NOMO-1 (cell line): ENCODE measurements at regions not wholly inside any gene's neighbourhood (a gene's known extent, or its start where the extent isn't known, plus 50 kb on each side); places are given as distances from the start of the nearest gene placed in this dataset.
"Not testable (repeated sequence)": the region's sequence is repeated elsewhere in the genome, so short reads cannot be mapped to it uniquely, and the experiment has no call there.

Experiments
- DNase-seq, 2 experiments: peaks; one replicate each; lab custom pipeline; 2025; ENCODE audit not compliant: unreplicated experiment in 2 of 2; lab: John Stamatoyannopoulos, UW

DNA sequence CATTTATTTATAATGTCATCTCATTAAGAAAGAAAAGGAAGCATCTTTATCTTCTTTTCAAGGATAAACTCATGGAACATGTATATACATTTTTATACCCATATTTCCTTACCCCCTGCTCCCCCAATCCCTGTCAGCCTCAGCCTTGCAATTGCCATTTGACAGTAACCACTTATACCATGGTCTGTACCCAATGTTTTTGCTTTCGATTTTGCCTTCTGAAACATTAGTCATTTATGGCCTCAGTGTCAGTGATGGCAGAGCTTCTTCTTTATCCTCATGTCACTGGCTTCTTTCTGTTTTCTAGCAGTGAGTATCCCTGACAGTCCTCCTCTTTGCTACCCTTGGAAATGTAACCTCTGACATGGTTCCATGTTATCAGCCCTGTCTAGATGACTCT is 228.4 kb downstream of the SPRY1 start:
- DNase-seq = peak; percentile 0 to 25

DNA sequence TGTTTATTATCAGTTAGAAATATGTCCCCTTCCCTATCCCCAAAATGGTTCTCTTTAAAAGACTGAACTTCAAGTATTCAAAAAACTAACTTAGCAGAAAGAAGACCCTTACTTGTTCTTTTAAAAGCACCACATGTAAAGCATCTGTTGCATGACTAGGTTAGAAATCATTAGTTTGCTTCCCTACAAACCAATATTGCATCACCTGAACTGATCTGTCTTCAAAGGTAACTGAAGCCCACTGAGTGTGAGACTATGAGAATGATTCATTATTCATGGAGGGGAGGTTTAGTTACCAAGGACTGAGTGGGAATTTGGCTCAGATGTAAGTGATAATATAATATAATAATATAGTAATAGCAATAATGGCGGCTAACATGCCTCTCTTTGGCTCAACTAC is 231.7 kb downstream of the SPRY1 start:
- DNase-seq = no peak

DNA sequence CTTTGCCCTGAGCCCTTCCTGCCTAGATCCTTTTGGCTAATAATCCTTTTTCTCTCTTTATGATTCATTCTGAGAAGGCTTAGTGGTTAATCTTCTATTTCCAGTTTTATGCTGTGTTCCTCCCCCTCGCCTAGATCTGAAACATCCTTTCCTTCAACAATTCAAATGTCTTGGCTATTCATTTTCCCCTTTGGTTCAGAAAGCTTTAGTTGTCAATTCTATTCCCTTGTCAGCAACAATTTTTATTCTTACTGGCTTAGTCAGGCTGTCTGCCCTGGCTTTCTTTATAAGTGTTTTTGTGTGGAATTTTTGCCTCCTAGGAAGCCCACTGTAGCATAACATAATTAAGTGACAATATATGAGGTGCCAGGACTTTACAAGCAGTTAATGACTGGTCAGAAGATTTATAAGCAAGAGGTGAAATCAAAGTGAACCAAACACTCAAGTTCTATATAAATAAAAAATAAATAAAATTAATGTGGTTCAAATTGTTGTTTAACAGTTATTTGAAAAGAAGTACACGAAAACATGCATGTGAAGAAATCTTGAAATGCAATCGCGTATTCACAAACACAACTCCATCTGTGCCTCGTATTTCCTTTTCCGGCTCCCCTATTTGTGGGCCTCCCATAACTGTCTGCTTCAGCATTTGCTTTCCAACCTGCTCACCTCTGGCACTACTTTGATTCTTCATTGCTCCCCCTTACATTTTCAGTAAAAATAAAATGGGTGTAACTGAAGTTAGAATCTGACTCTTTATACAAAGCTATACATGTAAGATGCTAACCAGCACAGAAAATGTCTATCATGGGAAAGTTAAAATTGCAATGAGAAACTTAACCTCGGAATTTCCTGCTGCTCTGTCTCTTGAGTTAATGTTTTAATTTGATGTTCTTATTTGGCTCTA is 235.4 kb downstream of the SPRY1 start:
- no peak for DNase-seq

DNA sequence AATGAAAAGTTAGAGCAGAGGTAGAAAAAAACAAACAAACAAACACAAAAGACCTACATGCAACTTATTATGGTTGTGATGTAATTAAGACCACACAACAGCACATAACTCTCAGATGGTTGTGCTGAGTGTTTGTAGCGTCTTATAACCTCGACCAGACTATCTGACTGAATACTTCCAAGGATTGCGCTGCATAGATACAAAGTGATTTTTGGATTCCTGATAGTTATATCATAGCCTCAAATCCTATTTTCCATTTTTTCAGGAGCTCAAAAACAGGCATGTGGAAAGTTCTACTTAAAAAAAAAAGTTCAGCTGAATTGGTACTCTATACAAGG is 236.1 kb downstream of the SPRY1 start:
- DNase-seq = no peak

DNA sequence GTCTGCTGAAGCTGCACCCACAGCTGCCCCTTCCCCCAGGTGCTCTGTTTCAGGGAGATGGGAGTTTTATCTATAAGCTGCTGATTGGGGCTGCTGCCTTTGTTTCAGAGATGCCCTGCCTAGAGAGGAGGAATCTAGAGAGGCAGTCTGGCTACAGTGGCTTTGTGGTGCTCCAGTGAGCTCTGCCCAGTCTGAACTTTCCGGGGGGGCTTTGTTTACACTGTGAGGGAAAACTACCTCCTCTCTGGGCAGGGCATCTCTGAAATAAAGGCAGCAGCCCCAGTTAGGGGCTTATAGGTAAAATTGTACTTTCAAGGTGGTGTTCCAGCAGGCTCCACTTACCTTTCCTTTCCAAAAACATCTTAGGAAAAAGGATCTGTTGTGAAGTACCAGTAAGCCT is 242.2 kb downstream of the SPRY1 start:
- DNase-seq = no peak

DNA sequence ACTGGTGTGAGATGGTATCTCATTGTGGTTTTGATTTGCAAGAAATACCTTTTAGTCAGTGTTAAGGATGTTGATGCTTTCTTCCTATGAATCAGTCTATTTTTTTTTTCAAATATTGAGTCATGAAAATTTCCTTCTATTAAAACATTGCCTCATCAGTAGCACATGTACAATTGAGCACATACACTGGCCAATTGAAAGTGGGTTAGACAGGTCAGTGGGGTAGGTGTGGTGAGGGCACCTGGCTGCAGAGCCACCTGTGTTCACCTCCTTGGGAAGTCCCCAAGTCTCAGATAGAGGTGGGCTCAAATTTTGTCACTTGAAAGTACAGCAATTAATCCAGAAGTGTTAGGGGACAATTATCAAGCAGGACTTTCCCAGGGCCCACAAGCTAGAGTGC is 243.7 kb downstream of the SPRY1 start:
- DNase-seq = no peak

DNA sequence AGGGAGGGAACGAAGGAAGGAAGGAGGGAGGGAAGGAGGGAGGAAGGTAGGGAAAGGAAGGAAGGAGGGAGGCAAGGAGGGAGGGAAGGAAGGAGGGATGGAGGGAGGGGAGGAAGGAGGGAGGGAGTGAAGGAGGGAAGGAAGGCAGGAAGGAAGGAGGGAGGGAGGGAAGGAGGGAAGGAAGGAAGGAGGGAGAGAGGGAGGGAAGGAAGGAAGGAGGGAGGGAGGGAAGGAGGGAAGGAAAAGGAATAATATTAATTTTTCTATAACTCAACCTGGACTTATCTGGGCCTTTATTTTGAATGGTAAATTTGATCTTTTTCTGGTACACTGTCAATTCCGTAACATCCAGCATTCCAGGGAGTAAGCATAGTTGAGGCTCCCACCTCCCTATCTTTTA is 244.2 kb downstream of the SPRY1 start:
- no peak for DNase-seq

DNA sequence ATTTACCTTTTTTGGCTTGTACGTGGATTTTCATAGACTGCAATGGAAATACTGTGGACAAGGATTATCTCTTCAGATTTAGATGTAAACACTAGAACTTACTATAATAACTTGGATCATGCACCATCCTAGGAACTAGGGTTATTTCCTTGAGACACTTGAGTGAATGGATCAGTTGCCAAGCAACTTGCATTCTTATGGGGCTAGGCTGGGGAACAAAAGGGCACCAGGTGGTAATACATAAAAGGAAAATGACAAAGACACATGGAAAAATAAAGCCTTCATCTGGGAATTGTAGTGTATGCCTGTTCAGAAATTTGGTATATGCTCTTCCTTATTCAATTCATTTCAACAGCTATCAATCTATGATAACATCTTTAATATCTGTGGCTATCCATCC is 247.1 kb downstream of the SPRY1 start:
- DNase-seq = no peak

DNA sequence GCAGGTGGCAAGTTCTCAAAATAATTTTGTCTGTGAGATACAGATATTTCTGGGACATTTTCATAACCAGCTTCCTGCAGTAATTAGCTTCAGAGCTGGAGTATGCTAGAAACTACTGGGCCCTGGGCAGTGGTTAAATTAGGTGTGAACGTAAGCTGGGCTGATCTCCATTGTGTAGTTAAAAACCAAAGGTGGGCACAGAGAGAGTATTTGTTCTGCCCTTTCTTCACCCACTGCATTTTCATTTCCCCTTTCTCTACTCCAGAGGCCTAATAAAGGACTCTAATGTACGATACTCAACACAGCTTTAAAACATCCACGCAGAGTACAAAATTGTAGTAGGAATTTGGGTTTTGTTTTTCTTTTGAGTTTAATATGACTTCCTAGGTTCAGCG is 252.7 kb downstream of the SPRY1 start:
- DNase-seq = peak; percentile 29 to 58

DNA sequence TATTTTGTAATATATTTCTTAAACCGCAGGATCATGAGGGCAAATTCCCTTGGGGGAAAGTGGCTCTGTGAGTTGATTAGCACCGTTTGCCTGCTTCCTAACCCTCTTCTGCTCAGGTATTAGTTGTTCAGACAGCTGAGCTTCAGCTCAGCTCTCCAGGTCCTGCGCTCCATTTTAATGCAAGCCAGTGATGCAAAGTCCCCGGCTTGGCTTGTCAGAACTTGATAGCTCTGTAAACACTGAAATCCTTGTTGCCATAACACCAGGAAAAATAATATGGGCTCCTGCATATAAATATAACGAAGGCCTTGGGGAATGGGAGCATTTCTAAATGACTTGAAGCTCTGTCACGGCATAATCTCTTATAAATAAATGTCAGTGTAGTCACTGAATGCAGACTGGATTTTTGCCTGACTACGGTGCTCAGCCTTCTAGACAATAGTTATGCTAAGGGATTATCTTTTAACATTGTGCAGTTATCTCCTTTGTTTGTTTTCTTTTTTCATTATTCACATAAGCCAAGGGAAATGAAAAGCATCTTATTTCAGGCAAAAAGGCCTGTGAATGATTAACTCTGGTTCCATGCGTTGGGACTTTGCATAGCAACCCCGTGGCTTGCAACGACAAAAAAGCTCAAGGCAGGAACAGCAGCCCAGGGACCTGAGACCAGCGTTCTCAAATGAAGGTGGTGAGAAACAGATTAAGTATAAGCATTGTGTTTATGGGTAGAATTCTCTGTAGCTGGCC is 253.2 kb downstream of the SPRY1 start:
- DNase-seq = no peak

DNA sequence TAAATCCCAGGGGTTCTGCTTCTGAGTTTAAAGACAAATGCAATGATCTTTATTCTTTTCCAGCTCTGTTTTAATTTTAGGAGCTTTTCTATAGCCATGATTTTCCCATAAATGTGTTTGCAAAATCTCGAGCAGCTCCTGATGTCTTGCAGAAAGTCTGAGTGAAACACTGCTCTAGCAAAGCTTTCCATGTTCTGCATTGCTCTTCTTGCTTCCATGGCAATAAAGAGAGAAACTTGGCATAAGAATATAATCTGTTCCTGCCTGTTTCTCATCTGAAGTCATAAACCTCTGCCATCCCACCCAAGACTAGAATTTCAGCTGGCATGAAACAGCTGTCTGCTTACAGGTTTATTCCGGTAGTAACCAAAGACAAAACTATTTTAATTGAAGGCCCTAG is 254.5 kb downstream of the SPRY1 start:
- DNase-seq = no peak

DNA sequence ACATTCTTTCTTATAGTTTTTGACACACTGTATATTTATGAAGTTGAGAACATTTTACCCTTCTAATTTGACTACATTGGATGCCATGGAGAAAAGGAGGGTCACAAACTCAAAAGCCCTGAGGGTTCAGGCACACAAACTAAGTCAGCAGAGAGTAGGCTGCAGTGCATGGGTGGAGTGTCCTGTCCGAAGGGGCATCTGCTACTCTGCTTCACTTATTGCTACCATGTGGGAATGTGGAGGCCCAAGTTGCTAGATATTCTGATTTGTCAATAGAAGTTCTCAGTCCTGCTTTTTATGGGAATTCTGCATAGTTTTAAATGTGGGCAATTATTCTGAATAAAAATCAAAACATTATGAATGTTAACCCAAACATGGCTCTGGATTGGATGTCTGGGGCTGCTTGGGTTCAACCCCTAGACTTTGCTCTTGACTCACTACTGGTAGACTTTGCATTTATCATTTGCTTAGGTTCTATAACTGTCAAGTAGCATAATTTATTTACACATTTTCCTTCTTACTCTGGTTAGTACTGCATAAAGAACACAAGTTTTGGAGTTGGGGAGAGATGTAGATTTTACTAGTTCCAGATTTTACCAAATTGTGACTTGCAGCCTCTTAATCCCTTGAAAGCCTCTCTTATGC is 255.1 kb downstream of the SPRY1 start:
- no peak for DNase-seq

DNA sequence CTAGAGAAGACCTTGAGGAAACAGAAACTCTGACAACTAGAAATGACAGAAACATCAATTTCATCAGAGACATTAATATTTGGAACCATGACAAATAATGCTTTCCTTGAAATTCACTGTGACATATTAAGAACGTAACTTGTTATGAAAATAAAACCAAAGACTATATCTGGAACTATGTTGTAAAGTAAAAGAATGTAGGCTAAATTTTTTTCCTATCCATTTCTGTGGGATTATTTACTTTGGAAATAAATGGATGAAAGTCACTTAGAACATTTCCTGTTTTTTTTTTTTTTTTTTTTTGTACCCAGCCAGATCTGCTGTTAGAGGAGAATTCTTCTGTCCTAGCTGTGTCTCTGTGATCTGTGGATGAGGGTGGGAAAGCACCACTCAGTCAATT is 255.9 kb downstream of the SPRY1 start:
- no peak for DNase-seq

DNA sequence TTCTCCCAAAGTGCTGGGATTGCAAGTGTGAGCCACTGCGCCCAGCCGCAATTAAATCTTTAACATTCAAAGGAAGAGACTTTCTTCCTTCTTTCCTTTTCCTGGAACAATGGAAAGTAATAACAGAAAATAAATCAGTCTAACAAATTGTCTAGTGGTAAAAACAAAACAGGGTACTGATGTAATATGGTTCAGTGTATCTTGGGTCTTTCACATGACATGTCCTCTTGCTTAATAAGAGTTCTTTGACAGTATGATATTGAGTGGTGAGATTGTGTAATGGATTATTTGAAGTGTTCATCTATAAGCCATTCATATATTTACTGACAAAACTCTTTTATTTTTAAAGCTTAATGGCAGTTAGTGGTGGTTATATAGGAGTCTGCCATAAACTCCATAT is 256.6 kb downstream of the SPRY1 start:
- no peak for DNase-seq

DNA sequence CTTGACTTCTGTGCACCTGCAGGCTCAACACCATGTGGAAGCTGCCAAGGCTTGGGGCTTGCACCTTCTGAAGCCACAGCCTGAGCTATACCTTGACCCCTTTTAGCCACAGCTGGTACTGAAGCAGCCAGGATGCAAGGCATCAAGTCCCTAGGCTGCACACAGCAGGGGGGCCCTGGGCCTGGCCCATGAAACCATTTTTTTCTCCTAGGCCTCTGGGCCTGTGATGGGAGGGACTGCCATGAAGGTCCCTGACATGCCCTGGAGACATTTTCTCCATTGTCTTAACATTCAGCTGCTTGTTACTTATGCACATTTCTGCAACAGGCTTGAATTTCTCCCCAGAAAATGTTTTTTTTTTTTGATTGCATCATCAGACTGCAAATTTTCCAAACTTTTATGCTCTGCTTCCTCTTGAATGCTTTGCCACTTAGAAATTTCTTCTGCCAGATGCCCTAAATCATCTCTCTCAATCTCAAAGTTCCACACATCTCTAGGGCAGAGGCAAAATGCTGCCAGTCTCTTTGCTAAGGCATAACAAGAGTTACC is 260.2 kb downstream of the SPRY1 start:
- DNase-seq = not testable (repeated sequence)

DNA sequence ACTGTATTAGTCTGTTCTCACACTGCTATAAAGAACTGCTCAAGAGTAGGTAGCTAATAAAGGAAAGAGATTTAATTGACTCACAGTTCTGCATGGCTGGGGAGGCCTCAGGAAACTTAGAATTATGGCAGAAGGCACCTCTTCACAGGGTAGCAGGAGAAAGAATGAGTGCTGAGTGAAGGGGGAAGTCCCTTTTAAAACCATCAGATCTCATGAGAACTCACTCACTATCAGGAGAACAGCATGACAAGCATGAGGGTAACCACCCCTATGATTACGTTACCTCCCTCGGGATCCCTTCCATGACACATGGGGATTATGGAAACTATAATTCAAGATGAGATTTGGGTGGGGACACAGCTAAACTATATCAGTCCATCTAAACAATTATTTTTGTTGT is 261.0 kb downstream of the SPRY1 start:
- DNase-seq = not testable (repeated sequence)

DNA sequence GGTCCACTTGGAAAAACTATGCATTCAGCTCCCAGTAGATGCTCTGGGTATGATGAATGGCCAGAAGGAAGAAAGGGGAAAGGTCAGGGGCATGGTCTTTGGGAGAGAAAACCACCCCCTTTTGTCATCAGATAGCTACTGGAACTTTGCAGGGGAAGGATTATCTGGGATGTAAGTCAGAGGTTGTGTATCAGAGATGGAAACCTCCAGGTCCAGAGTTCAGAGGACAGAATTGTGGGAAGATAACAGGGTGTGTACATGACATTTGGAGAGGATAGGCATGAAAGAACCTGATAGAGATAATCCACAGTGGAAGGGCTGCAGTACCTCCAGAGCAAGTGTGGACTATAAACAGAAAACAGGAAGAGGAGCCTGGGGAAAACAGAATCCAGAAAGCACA is 262.7 kb downstream of the SPRY1 start:
- DNase-seq = no peak

DNA sequence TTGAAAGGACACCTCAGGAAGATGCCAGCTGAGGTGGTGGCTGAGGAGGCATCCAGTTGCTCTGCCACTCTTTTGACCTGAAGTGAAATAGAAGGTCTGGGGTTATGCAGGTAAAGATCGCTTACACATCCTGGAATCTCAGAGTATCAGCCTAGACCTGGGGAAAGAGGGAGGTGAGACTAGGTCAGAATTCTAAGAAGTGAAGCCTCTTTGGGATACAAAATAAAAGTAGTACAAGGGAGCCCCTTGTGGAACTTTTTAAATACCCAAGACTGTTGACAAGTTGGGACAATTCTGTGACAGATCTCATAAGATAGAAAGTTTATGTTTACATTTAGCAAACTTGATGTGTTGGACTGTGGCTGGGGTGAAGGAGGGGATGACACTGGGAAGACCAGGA is 263.1 kb downstream of the SPRY1 start:
- DNase-seq = peak in 1 of 2 experiments; percentile 18

DNA sequence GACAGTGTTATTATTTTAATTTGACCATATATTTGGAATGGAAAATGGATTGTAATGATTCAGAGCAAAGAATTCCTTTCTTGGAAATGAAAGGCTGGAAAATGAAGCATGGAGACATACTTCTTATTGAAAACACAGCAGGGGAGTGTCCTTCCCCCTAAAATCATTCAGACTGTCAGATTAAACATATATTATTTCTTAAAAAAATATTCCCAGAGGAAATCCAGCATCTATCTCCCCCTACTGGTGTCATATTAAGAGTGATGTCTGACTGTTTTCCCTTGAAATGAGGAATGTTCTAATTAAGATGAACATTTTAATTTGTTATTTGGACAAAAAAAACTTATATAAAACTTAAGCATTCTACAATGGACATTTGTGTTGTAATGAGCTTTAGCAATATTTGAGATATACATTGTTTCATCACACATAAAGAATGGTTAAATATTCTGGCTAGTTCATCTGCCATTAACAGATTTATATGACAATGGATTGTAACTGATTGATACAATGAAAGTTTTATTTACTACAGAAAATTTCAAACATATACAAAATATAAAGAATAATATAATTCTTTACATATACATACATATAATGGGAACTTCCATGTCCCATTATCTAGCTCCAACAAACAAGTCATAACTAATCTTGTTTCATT is 264.6 kb downstream of the SPRY1 start:
- DNase-seq = no peak

DNA sequence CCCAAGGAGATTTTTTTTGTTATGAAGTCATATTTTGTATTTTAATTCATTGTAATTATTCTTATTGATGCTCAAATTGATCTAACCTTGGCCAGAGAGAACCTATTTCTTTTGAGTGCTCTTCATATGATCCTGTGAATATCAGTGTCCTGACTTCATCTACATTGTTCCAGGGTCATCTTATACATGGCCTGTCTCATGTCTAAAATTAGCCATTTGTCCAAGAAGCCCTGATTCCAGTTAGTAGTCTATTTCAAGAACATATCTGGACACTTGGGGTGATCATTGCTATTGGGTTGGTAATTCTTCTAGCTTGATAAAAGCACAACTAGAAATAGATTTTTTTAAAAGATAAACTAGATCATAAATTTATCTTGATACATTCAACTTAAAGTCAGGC is 266.2 kb downstream of the SPRY1 start:
- DNase-seq = no peak

DNA sequence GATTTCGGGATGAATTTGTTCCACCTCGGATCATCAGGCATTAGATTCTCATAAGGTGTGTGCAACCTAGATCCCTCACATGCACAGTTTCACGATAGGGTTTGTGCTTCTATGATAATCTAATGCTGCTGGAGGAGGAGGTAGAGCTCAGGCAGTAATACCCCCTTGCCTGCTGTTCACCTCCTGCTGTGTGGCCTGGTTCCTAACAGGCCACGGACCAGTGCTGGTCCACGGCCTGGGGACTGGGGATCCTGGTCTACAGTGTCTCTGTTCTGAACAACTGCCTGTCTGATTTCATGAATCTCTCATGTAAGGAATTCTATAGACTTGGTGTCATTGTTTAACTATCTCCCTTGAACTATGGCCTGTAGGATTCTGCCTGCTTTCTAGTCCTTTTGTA is 269.9 kb downstream of the SPRY1 start:
- no peak for DNase-seq
